ENCODE measurements at regions not wholly inside any gene's neighbourhood (a gene's known extent, or its start where the extent isn't known, plus 50 kb on each side); places are given as distances from the start of the nearest gene placed in this dataset.

DNA sequence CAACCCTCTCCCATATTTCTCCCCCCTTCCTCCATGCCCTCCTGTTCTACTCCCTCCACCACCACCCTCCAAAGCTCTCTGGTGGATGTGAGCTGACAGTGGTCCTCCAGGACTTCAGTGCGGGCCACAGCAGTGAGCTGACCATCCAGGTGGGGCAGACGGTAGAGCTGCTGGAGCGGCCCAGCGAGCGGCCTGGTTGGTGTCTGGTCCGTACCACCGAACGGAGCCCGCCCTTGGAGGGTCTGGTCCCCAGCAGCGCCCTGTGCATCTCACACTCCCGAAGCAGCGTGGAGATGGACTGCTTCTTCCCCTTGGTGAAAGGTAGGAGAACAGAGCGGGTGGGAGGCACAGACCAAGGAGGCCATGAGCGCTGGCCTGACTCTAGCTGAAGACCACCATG, 167.5 kb upstream of the UMPS start:
- Histone ChIP-seq H3K9ac (no peak overlapping the region), H4K20me1 (no peaks in the 10 kb centered on the region), H3K27me3 (no peaks in the 10 kb centered on the region), H3K4me2 (no peak overlapping the region), H3K4me3 (no peak overlapping the region), H3K36me3 (no peaks in the 10 kb centered on the region), H3K27ac (no peak overlapping the region), H3K4me1 (no peaks in the 10 kb centered on the region), H3K9me3 (no peaks in the 10 kb centered on the region)
- no peak for TF ChIP-seq Cebpa-rat (IDR thresholded peaks at IDR 0.05)

DNA sequence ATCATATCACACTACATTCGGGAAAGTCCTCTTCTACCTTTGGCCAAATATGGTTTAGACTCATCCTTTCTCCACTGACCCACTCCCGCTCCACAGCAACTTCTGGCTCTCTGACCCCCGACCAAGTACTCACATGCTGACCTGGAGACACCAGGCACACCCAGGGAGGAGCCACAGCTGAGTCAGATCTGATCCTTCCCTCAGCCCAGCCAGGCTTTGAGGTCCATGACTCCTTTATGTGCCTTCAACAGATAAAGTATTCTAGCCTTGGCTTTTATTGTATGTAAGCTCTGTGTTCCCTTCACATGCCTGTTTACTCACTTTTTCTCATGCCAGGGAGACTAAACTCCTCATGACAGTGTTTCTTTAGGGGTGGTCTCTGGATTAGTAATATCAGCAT, 166.9 kb upstream of the UMPS start:
- Histone ChIP-seq H3K4me3 (no peak overlapping the region), H4K20me1 (no peaks in the 10 kb centered on the region), H3K9me3 (no peaks in the 10 kb centered on the region), H3K9ac (no peak overlapping the region), H3K27me3 (no peaks in the 10 kb centered on the region), H3K27ac (no peak overlapping the region), H3K4me2 (no peak overlapping the region), H3K36me3 (no peaks in the 10 kb centered on the region), H3K4me1 (no peaks in the 10 kb centered on the region)
- TF ChIP-seq Cebpa-rat (IDR thresholded peaks at IDR 0.05): no peak

DNA sequence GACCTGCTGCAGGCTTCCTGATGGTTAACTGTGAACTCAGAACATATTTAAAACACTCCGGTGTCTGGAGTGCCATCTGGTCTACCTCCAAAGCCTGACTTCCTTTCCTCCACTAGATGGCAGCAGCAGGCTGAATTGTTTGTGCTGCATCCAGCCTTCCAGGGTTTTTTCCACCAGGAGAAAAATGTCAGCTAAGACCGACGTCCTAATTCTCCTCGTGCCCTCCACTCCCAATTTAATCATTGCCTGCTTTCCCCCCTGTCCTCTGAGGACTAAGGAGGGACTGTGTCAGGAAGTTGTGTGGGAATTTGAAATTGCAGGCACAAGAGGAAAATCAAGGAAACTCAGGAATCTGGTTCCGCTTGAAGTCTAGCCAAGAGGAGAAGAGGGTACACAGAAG, 165.2 kb upstream of the UMPS start:
- Histone ChIP-seq H3K9ac (no peak overlapping the region), H3K27ac (no peak overlapping the region), H4K20me1 (no peaks in the 10 kb centered on the region), H3K27me3 (no peaks in the 10 kb centered on the region), H3K4me1 (no peaks in the 10 kb centered on the region), H3K9me3 (no peaks in the 10 kb centered on the region), H3K4me2 (no peak overlapping the region), H3K4me3 (no peak overlapping the region), H3K36me3 (no peaks in the 10 kb centered on the region)
- no peak for TF ChIP-seq Cebpa-rat (IDR thresholded peaks at IDR 0.05)

DNA sequence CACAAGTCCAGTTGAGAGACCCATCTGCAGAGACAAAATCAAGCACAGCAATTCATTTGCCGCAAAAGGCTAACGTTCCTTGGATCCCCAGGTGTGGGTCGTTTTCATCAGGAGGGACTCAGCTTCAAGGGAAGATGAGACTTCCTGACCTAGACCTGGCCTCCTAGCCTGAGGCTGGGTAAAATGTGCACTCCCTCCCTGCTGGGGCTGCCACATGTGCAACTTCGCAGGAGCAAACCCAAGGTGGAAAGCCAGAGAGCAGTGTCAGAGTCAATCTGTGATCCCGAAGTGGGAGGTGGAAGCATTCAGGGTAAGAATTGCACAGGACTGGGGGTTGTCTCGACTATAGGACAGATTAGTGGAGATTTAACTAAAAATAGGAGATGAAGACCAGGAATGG, 164.7 kb upstream of the UMPS start:
- H3K4me1 ChIP-seq: no peaks in the 10 kb centered on the region
- H3K27me3 ChIP-seq: no peaks in the 10 kb centered on the region
- no peaks in the 10 kb centered on the region for H3K36me3 ChIP-seq
- no peak overlapping the region for H3K4me3 ChIP-seq
- no peaks in the 10 kb centered on the region for H3K9me3 ChIP-seq
- TF ChIP-seq Cebpa-rat (IDR thresholded peaks at IDR 0.05): no peak
- H3K9ac ChIP-seq: no peak overlapping the region
- H4K20me1 ChIP-seq: no peaks in the 10 kb centered on the region
- H3K27ac ChIP-seq: no peak overlapping the region
- no peak overlapping the region for H3K4me2 ChIP-seq

DNA sequence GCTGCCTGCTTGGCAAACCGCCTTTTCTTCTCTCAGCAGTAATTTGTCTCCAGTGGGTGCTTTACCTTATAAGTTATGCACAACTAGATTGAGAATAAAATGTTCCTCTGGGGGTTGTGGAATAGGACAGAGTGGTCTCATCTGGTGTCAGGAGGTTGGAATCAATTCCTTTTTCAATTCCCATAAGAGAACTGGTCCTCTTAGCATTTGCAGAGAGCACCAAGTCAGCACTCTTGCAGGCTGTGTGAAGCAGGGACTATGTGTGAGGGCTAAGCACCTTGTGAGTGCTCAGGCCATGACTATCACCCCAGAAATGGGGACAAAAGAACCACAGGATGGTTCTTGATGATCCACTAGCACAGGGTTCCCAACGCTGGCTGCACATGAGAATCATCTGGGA, 163.6 kb upstream of the UMPS start:
- no peaks in the 10 kb centered on the region for H3K4me1 ChIP-seq
- no peak for TF ChIP-seq Cebpa-rat (IDR thresholded peaks at IDR 0.05)
- no peak overlapping the region for H3K4me2 ChIP-seq
- H4K20me1 ChIP-seq: no peaks in the 10 kb centered on the region
- H3K9me3 ChIP-seq: no peaks in the 10 kb centered on the region
- no peak overlapping the region for H3K9ac ChIP-seq
- no peaks in the 10 kb centered on the region for H3K36me3 ChIP-seq
- no peaks in the 10 kb centered on the region for H3K27me3 ChIP-seq
- H3K4me3 ChIP-seq: no peak overlapping the region
- no peak overlapping the region for H3K27ac ChIP-seq

DNA sequence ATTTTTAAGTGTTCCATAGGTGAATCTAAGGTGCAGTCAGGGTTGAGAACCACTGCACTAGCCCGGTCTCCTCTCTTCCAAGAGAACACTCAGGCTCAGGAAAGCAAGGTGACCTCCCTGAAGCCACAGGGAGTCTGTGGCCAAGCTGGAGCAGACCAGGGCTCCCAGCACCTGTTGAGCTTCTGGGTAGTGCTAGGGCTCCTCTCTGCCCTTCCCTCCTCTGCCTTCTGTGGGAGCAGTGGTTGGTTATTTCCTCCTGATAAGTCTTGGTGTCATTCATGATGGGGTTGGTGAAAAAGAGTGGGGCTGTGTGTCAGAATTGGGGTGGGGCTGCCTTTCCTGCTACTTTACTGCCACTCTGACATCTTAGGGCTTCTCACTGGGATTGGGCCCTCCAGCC, 163.1 kb upstream of the UMPS start:
- no peaks in the 10 kb centered on the region for H3K9me3 ChIP-seq
- H3K9ac ChIP-seq: no peak overlapping the region
- no peaks in the 10 kb centered on the region for H3K4me1 ChIP-seq
- H3K27ac ChIP-seq: no peak overlapping the region
- no peak overlapping the region for H3K4me3 ChIP-seq
- H3K4me2 ChIP-seq: no peak overlapping the region
- TF ChIP-seq Cebpa-rat (IDR thresholded peaks at IDR 0.05): no peak
- no peaks in the 10 kb centered on the region for H3K36me3 ChIP-seq
- no peaks in the 10 kb centered on the region for H3K27me3 ChIP-seq
- H4K20me1 ChIP-seq: no peaks in the 10 kb centered on the region

DNA sequence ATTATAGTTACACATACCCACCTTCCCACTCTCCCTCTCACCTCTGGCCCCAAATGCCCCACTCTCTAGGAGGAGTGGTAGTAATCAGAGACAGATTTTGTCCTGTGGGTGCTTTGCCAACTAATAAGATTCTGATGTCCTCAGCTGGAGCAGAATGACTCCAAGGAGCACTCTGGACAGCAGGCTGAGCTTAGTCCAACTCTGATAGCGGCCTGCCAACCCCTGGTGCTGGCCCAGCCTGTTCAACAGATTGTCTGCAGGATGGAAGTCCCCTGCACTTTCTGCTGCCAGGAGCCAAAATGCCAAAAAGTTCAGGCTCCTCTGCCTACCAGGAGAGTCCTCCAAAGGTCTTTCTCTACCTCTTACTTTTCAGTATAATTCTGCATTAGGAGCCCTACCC, 160.5 kb upstream of the UMPS start:
- H3K27me3 ChIP-seq: no peaks in the 10 kb centered on the region
- H3K4me3 ChIP-seq: no peak overlapping the region
- no peaks in the 10 kb centered on the region for H3K9me3 ChIP-seq

DNA sequence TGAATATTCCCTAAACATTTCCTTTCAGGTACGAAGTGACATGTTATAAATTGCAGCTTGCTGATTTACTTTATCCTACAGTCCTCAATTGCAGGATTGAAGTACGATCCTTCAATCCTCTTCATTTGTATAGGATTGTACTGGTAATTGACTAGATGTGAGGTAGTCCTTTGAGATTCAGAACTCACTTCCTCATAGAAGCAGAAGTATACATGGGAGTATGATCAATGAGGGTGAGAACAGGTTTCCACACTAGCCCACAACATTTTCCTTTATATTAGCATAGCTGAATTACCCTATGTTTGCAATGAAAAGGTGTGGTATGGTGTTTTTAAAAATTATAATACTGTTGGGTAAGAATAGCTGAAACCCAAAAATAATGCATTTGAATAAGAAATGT, 160.0 kb upstream of the UMPS start:
- Histone ChIP-seq H4K20me1 (no peaks in the 10 kb centered on the region), H3K27ac (no peak overlapping the region), H3K9me3 (no peaks in the 10 kb centered on the region), H3K36me3 (no peaks in the 10 kb centered on the region), H3K9ac (no peak overlapping the region), H3K27me3 (no peaks in the 10 kb centered on the region), H3K4me3 (no peak overlapping the region), H3K4me1 (peaks cover 16% of the 10 kb centered on the region), H3K4me2 (no peak overlapping the region)
- no peak for TF ChIP-seq Cebpa-rat (IDR thresholded peaks at IDR 0.05)

More for the DNA sequence above, 160.5 kb upstream of the UMPS start:
- Histone ChIP-seq H3K9ac (no peak overlapping the region), H3K4me2 (no peak overlapping the region), H3K27ac (no peak overlapping the region), H4K20me1 (no peaks in the 10 kb centered on the region), H3K4me1 (peaks cover 13% of the 10 kb centered on the region), H3K36me3 (no peaks in the 10 kb centered on the region)
- no peak for TF ChIP-seq Cebpa-rat (IDR thresholded peaks at IDR 0.05)

DNA sequence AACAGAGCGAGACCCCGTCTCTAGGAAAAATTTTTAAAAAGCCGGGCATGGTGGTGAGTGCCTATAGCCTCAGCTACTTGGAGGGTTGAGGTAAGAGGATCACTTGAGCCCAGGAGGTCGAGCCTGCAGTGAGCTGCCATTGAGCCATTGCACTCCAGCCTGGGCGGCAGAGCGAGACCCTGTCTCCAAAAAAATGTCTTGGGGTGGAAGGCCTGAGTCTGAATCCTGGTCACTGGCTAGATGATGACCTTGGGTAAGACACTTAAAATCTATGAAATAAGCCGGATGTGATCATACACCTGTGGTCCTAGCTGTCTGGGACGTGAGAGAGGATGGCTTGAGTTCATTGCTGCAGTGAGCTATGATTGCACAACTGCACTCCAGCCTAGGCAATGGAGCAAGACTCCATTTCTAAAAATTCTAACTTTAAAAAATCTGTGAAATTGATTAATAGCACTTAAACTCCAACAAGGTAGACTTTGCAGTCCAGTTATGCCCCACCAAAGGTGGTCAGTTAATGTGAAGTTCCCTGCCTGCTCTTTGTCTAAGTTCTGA, 157.3 kb upstream of the UMPS start:
- H3K27me3 ChIP-seq: no peaks in the 10 kb centered on the region
- no peak overlapping the region for H3K4me2 ChIP-seq
- H3K9me3 ChIP-seq: no peaks in the 10 kb centered on the region
- TF ChIP-seq Cebpa-rat (IDR thresholded peaks at IDR 0.05): no peak
- H3K9ac ChIP-seq: no peak overlapping the region
- no peak overlapping the region for H3K27ac ChIP-seq
- H3K36me3 ChIP-seq: no peaks in the 10 kb centered on the region
- no peaks in the 10 kb centered on the region for H4K20me1 ChIP-seq
- no peak overlapping the region for H3K4me3 ChIP-seq
- H3K4me1 ChIP-seq: peaks cover 16% of the 10 kb centered on the region

DNA sequence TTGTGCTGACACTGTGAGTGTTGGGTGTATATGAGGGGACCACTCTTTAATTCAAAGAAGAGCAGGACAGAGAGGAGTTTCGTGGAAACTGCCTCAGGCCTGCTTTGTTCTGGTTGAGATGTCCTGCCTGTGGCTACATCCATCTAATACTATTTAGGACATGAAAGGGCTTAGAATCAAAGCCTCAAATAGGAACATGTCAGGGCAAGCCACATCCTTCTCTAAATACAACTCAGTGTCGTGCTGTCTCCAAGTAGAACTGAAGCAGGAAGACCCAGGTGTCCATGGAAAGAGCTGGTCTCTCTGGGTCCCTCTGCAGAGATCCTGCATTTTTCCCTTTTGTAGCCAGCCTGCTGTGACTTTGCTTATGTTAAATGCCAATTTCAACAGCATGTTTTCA, 156.2 kb upstream of the UMPS start:
- no peak overlapping the region for H3K4me3 ChIP-seq
- no peak overlapping the region for H3K9ac ChIP-seq
- TF ChIP-seq Cebpa-rat (IDR thresholded peaks at IDR 0.05): no peak
- H3K27ac ChIP-seq: no peak overlapping the region
- H3K4me2 ChIP-seq: peak overlapping the region; percentile 24; the same call in 1 of the 2 replicates
- peaks cover 16% of the 10 kb centered on the region for H3K4me1 ChIP-seq
- H3K36me3 ChIP-seq: no peaks in the 10 kb centered on the region
- no peaks in the 10 kb centered on the region for H3K27me3 ChIP-seq
- no peaks in the 10 kb centered on the region for H3K9me3 ChIP-seq
- H4K20me1 ChIP-seq: no peaks in the 10 kb centered on the region

All from BLaER1 (cell line).